Neural cell (in vitro differentiated cells): ENCODE measurements at regions not wholly inside any gene's neighbourhood (a gene's known extent, or its start where the extent isn't known, plus 50 kb on each side); places are given as distances from the start of the nearest gene placed in this dataset.

Experiments
- H2AFZ ChIP-seq: fragments of 200-600, 300-800 bp; sonication (generic), shearing (Covaris generic); 2 replicates; pipeline ENCODE4 v1.6.0; 2014; ENCODE audit warnings: low read depth, mild to moderate bottlenecking, antibody characterized with exemption, low read length, moderate library complexity
- H3F3A ChIP-seq: fragments of 200-600 bp; shearing (Covaris generic); 2 replicates; pipeline ENCODE4 v1.6.1; 2016; ENCODE audit warnings: mild to moderate bottlenecking, moderate library complexity, mixed read lengths, antibody characterized with exemption, low read length; ENCODE audit not compliant: insufficient read depth, poor library complexity, severe bottlenecking
- H3K27ac ChIP-seq: fragments of 200-600, 300-800 bp; sonication (generic), shearing (Covaris generic); 2 replicates; pipeline ENCODE4 v1.5.1; 2014; ENCODE audit warnings: mild to moderate bottlenecking, low read length, moderate library complexity
- H3K27me3 ChIP-seq: fragments of 300-800, 200-600 bp; sonication (generic), shearing (Covaris generic); 2 replicates; pipeline ENCODE4 v1.6.0; 2014; ENCODE audit warnings: mild to moderate bottlenecking, low read depth, low read length, moderate library complexity; ENCODE audit not compliant: insufficient read depth
- H3K36me3 ChIP-seq: fragments of 300-800, 200-600 bp; sonication (generic), shearing (Covaris generic); 2 replicates; pipeline ENCODE4 v1.5.1; 2014; ENCODE audit warnings: mild to moderate bottlenecking, antibody characterized with exemption, low read length, moderate library complexity; ENCODE audit not compliant: insufficient read depth
- H3K4me2 ChIP-seq: fragments of 300-800, 200-600 bp; sonication (generic), shearing (Covaris generic); 2 replicates; pipeline ENCODE4 v1.6.0; 2014; ENCODE audit warnings: mild to moderate bottlenecking, low read length
- H3K4me3 ChIP-seq: fragments of 300-800, 200-600 bp; sonication (generic), shearing (Covaris generic); 2 replicates; pipeline ENCODE4 v1.5.1; 2014; ENCODE audit warnings: mild to moderate bottlenecking, low read length, moderate library complexity
- H3K79me2 ChIP-seq: fragments of 200-600 bp; shearing (Covaris generic); replicated peaks from 2 replicates; pipeline ENCODE4 v1.6.0; 2014; ENCODE audit warnings: mild to moderate bottlenecking, low read length, moderate library complexity; ENCODE audit not compliant: insufficient read depth
- H3K9ac ChIP-seq: fragments of 300-800, 200-600 bp; sonication (generic), shearing (Covaris generic); 2 replicates; pipeline ENCODE4 v1.6.1; 2016; ENCODE audit warnings: mild to moderate bottlenecking, low read length, mixed read lengths
- H3K9me2 ChIP-seq: fragments of 200-600 bp; shearing (Covaris generic); 2 replicates; pipeline ENCODE4 v1.6.1; 2016; ENCODE audit warnings: mild to moderate bottlenecking, low read length, mixed read lengths; ENCODE audit not compliant: insufficient read depth
- H3K9me3 ChIP-seq: fragments of 200-600, 300-800 bp; sonication (generic), shearing (Covaris generic); 2 replicates; pipeline ENCODE4 v1.6.1; 2016; ENCODE audit warnings: mild to moderate bottlenecking, mixed run types, low read length, moderate library complexity, mixed read lengths
- H4K20me1 ChIP-seq: fragments of 200-600 bp; shearing (Covaris generic); 2 replicates; pipeline ENCODE4 v1.6.1; 2016; ENCODE audit warnings: mild to moderate bottlenecking, mixed run types; ENCODE audit not compliant: insufficient read depth
- EP300 ChIP-seq: fragments of 450-650 bp; conservative IDR thresholded peaks from 2 replicates; pipeline ENCODE4 v1.6.1; 2014; ENCODE audit warnings: antibody characterized with exemption, mild to moderate bottlenecking, moderate library complexity; ENCODE audit not compliant: poor library complexity, severe bottlenecking
- EZH2 ChIP-seq: fragments of 200-600, 300-800 bp; shearing (Covaris generic), sonication (generic); IDR thresholded peaks from 2 replicates; pipeline ENCODE4 v1.6.1; 2014; ENCODE audit warnings: antibody characterized with exemption, low read length, borderline replicate concordance, mild to moderate bottlenecking; ENCODE audit not compliant: insufficient read depth, poor library complexity, severe bottlenecking
- MXI1 ChIP-seq: fragments of 450-650 bp; conservative IDR thresholded peaks from 2 replicates; pipeline ENCODE4 v1.6.1; 2014; ENCODE audit warnings: antibody characterized with exemption, mild to moderate bottlenecking; ENCODE audit not compliant: poor library complexity, severe bottlenecking
- POLR2AphosphoS5 ChIP-seq: IDR thresholded peaks from 2 replicates; pipeline ENCODE4 v1.6.1; 2012
- RAD21 ChIP-seq: fragments of 450-650 bp; conservative IDR thresholded peaks from 2 replicates; pipeline ENCODE4 v1.6.1; 2014; ENCODE audit warnings: antibody characterized with exemption, mild to moderate bottlenecking, moderate library complexity
- SMC3 ChIP-seq: fragments of 450-650 bp; conservative IDR thresholded peaks from 2 replicates; pipeline ENCODE4 v1.6.1; 2014; ENCODE audit warnings: antibody characterized with exemption, mild to moderate bottlenecking, moderate library complexity; ENCODE audit not compliant: poor library complexity
- TAF1 ChIP-seq: IDR thresholded peaks from 2 replicates; pipeline ENCODE4 v1.6.1; 2012; ENCODE audit warnings: low read depth
- TF ChIP-seq, protein P1 (sequence below): fragments of 450-650 bp; IDR thresholded peaks from 2 replicates; pipeline ENCODE4 v1.5.1; 2014; ENCODE audit warnings: antibody characterized with exemption, mild to moderate bottlenecking, moderate library complexity; ENCODE audit not compliant: poor library complexity, severe bottlenecking
- TF ChIP-seq, protein P2 (sequence below): IDR thresholded peaks from 2 replicates; pipeline ENCODE4 v1.6.1; 2012; ENCODE audit warnings: borderline replicate concordance

- TF ChIP-seq, protein P1, sequence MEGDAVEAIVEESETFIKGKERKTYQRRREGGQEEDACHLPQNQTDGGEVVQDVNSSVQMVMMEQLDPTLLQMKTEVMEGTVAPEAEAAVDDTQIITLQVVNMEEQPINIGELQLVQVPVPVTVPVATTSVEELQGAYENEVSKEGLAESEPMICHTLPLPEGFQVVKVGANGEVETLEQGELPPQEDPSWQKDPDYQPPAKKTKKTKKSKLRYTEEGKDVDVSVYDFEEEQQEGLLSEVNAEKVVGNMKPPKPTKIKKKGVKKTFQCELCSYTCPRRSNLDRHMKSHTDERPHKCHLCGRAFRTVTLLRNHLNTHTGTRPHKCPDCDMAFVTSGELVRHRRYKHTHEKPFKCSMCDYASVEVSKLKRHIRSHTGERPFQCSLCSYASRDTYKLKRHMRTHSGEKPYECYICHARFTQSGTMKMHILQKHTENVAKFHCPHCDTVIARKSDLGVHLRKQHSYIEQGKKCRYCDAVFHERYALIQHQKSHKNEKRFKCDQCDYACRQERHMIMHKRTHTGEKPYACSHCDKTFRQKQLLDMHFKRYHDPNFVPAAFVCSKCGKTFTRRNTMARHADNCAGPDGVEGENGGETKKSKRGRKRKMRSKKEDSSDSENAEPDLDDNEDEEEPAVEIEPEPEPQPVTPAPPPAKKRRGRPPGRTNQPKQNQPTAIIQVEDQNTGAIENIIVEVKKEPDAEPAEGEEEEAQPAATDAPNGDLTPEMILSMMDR: no peak
- no peak for TF ChIP-seq MXI1
These were observed 103.3 kb upstream of the PRR23E start (continued) for GRCh38 chr3:127089486-127090145.

DNA sequence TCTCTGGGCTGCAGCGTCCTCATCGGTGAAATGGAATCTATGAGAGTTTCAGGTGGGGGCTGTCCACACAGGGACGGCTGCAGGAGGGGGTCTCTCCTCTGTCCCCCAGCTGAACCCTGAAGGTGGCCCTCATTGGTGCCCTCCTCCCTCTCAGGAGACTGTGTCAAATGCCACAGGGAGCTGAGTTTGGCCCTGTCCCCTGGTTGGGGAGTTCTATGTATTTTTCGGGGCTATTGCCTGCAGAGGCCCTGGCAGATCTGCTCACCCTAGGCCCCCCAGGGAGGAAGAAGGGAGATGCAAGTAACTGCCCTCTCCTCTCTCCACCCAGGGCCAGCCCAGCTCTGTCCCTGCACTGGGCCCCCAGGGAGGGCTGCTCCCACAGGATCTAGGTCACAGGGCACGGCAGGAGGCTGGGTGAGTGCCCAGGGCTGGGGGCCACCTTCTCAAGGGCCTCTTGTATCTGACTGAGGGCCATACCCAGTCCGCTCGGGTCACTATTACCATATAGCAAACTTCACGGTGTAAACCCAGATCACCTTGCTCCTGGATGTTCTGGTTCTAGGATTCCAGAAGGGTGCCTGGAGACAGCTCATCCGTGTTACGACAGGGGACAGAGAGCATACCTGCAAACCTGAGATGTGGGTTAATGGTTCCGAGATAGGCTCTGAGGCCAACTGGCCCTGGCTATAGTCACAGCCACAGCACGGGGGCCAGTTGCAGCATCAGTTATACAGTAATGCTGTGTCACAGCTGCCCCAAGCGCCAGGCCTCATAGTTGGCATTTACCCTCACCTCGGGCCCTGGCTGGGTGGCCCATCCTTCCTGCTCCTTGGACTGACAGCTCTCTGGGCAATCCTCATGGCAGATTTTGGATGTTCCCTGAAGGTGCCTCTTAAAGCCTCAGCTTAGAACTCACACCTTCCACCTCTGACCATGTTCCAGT, 102.4 kb upstream of the PRR23E start:
- no peaks in the 10 kb centered on the region for H4K20me1 ChIP-seq
- H3K27ac ChIP-seq: no peak overlapping the region
- H3K9me2 ChIP-seq: no peaks in the 10 kb centered on the region
- H3K9me3 ChIP-seq: no peaks in the 10 kb centered on the region
- H3F3A ChIP-seq: no peaks in the 10 kb centered on the region
- H3K27me3 ChIP-seq: no peaks in the 10 kb centered on the region
- no peak overlapping the region for H3K9ac ChIP-seq
- TF ChIP-seq EZH2 (no peak), RAD21 (no peak), SMC3 (no peak), MXI1 (no peak), EP300 (no peak), TAF1 (no peak), POLR2AphosphoS5 (no peak)
- TF ChIP-seq, protein P2, sequence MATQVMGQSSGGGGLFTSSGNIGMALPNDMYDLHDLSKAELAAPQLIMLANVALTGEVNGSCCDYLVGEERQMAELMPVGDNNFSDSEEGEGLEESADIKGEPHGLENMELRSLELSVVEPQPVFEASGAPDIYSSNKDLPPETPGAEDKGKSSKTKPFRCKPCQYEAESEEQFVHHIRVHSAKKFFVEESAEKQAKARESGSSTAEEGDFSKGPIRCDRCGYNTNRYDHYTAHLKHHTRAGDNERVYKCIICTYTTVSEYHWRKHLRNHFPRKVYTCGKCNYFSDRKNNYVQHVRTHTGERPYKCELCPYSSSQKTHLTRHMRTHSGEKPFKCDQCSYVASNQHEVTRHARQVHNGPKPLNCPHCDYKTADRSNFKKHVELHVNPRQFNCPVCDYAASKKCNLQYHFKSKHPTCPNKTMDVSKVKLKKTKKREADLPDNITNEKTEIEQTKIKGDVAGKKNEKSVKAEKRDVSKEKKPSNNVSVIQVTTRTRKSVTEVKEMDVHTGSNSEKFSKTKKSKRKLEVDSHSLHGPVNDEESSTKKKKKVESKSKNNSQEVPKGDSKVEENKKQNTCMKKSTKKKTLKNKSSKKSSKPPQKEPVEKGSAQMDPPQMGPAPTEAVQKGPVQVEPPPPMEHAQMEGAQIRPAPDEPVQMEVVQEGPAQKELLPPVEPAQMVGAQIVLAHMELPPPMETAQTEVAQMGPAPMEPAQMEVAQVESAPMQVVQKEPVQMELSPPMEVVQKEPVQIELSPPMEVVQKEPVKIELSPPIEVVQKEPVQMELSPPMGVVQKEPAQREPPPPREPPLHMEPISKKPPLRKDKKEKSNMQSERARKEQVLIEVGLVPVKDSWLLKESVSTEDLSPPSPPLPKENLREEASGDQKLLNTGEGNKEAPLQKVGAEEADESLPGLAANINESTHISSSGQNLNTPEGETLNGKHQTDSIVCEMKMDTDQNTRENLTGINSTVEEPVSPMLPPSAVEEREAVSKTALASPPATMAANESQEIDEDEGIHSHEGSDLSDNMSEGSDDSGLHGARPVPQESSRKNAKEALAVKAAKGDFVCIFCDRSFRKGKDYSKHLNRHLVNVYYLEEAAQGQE: no peak
- TF ChIP-seq, protein P1: no peak
- H3K79me2 ChIP-seq: no peaks in the 10 kb centered on the region
- H3K4me2 ChIP-seq: no peak overlapping the region
- no peak overlapping the region for H3K4me3 ChIP-seq
- H3K36me3 ChIP-seq: no peaks in the 10 kb centered on the region
- no peak overlapping the region for H2AFZ ChIP-seq
